ENCODE measurements at regions not wholly inside any gene's neighbourhood (a gene's known extent, or its start where the extent isn't known, plus 50 kb on each side); places are given as distances from the start of the nearest gene placed in this dataset.

- Histone ChIP-seq H3K9ac (ENCODE audit: low read depth, low read length) (no peak overlapping the region), H3K4me3 (ENCODE audit: low read depth in 1 of 2, low read length in 2 of 2) (no peak overlapping the region), H3K4me1 (ENCODE audit: insufficient read depth, low read length) (no peaks in the 10 kb centered on the region), H3K36me3 (ENCODE audit: insufficient read depth, low read length) (no peaks in the 10 kb centered on the region), H3K27ac (ENCODE audit: low read length) (no peak overlapping the region), H2AFZ (ENCODE audit: low read depth, low read length) (no peak overlapping the region), H4K20me1 (ENCODE audit: insufficient read depth, low read length) (no peaks in the 10 kb centered on the region), H3K9me3 (ENCODE audit: insufficient read depth, low read length, severe bottlenecking) (no peaks in the 10 kb centered on the region), H3K79me2 (ENCODE audit: insufficient read depth, low read length) (no peaks in the 10 kb centered on the region), H3K4me2 (ENCODE audit: insufficient read depth, low read length) (no peak overlapping the region), H3K27me3 (ENCODE audit: insufficient read depth, low read length, poor library complexity) (no peaks in the 10 kb centered on the region)
- DNase-seq (no peak), ATAC-seq (ENCODE audit: insufficient read depth, low read depth) (no peak)
- TF ChIP-seq EZH2 (IDR thresholded peaks at IDR 0.05; ENCODE audit: borderline replicate concordance, low read depth, low read length, severe bottlenecking) (no peak), CTCF (IDR thresholded peaks at IDR 0.05; ENCODE audit: borderline replicate concordance, extremely low read depth, low read length, poor library complexity, severe bottlenecking) (no peak)
Measured at GRCh38 chr16:50979806-50980620, 171.1 kb downstream of the SALL1 start.

- Histone ChIP-seq H3K79me2 (ENCODE audit: insufficient read depth, low read length) (no peaks in the 10 kb centered on the region), H4K20me1 (ENCODE audit: insufficient read depth, low read length) (no peaks in the 10 kb centered on the region), H3K9me3 (ENCODE audit: insufficient read depth, low read length, severe bottlenecking) (no peaks in the 10 kb centered on the region), H3K4me1 (ENCODE audit: insufficient read depth, low read length) (no peaks in the 10 kb centered on the region), H3K4me3 (ENCODE audit: low read depth in 1 of 2, low read length in 2 of 2) (no peak overlapping the region), H3K4me2 (ENCODE audit: insufficient read depth, low read length) (no peak overlapping the region), H3K27ac (ENCODE audit: low read length) (no peak overlapping the region), H3K27me3 (ENCODE audit: insufficient read depth, low read length, poor library complexity) (no peaks in the 10 kb centered on the region), H3K9ac (ENCODE audit: low read depth, low read length) (no peak overlapping the region), H3K36me3 (ENCODE audit: insufficient read depth, low read length) (no peaks in the 10 kb centered on the region), H2AFZ (ENCODE audit: low read depth, low read length) (no peak overlapping the region)
- DNase-seq, result no peak
- ATAC-seq (ENCODE audit: insufficient read depth, low read depth), result no peak
- TF ChIP-seq CTCF (IDR thresholded peaks at IDR 0.05; ENCODE audit: borderline replicate concordance, extremely low read depth, low read length, poor library complexity, severe bottlenecking), result no peak
- TF ChIP-seq EZH2 (IDR thresholded peaks at IDR 0.05; ENCODE audit: borderline replicate concordance, low read depth, low read length, severe bottlenecking), result no peak
Measured at GRCh38 chr16:50977138-50977537, 173.9 kb downstream of the SALL1 start.

- Histone ChIP-seq H3K27me3 (ENCODE audit: insufficient read depth, low read length, poor library complexity) (no peaks in the 10 kb centered on the region), H4K20me1 (ENCODE audit: insufficient read depth, low read length) (no peaks in the 10 kb centered on the region), H3K36me3 (ENCODE audit: insufficient read depth, low read length) (no peaks in the 10 kb centered on the region), H3K4me1 (ENCODE audit: insufficient read depth, low read length) (no peaks in the 10 kb centered on the region), H3K9ac (ENCODE audit: low read depth, low read length) (no peak overlapping the region), H3K4me3 (ENCODE audit: low read depth in 1 of 2, low read length in 2 of 2) (no peak overlapping the region), H3K27ac (ENCODE audit: low read length) (no peak overlapping the region), H3K4me2 (ENCODE audit: insufficient read depth, low read length) (no peak overlapping the region), H3K79me2 (ENCODE audit: insufficient read depth, low read length) (no peaks in the 10 kb centered on the region), H3K9me3 (ENCODE audit: insufficient read depth, low read length, severe bottlenecking) (no peaks in the 10 kb centered on the region), H2AFZ (ENCODE audit: low read depth, low read length) (no peak overlapping the region)
- ATAC-seq (ENCODE audit: insufficient read depth, low read depth) (no peak), DNase-seq (no peak)
- TF ChIP-seq CTCF (IDR thresholded peaks at IDR 0.05; ENCODE audit: borderline replicate concordance, extremely low read depth, low read length, poor library complexity, severe bottlenecking) (no peak), EZH2 (IDR thresholded peaks at IDR 0.05; ENCODE audit: borderline replicate concordance, low read depth, low read length, severe bottlenecking) (no peak)
Measured at GRCh38 chr16:50974438-50975036, 176.5 kb downstream of the SALL1 start.

Data from DND-41 (cell line).